PC-3 (cell line): ENCODE measurements at regions not wholly inside any gene's neighbourhood (a gene's known extent, or its start where the extent isn't known, plus 50 kb on each side); places are given as distances from the start of the nearest gene placed in this dataset.

Experiments used
- ATAC-seq: fragments of 200-7000 bp; cut with Tn5 transposase; 2 replicates; pipeline ENCODE4 v1.9.1; 2020; ENCODE audit warnings: mild to moderate bottlenecking, moderate library complexity
- BruUV-seq: library from RNA; stranded (reverse); fragments of 400-500 nt; replicated peaks from 2 replicates; lab custom pipeline; 2021; lab: Mats Ljungman, UMichigan
- CTCF ChIA-PET: fragments of 300-600 bp; sonication (Branson Sonifier 250); formaldehyde crosslinking; loops from one replicate; lab custom pipeline; 2022; ENCODE audit warnings: antibody characterized with exemption; lab: Charles Lee
- POLR2A ChIA-PET: fragments of 300-600 bp; sonication (Branson Sonifier 250); formaldehyde crosslinking; loops from one replicate; lab custom pipeline; 2022; ENCODE audit warnings: antibody characterized with exemption; ENCODE audit not compliant: unreplicated experiment; lab: Charles Lee
- DNase-seq: peaks from one replicate; pipeline ENCODE4 v3.0.0-alpha.2; 2015
- H2AFZ ChIP-seq: fragments of 300-600 bp; sonication (generic); 2 replicates; pipeline ENCODE4 v1.6.0; 2016; ENCODE audit warnings: antibody characterized with exemption, low read length
- H3F3A ChIP-seq: fragments of 300-600 bp; sonication (generic); one replicate; pipeline ENCODE4 v1.6.0; 2017; ENCODE audit warnings: antibody characterized with exemption, low read length, control low read depth, mild to moderate bottlenecking; ENCODE audit not compliant: unreplicated experiment
- H3K27ac ChIP-seq: fragments of 300-600 bp; sonication (generic); 2 replicates; pipeline ENCODE4 v1.5.1; 2016; ENCODE audit warnings: mild to moderate bottlenecking, low read length
- H3K27me3 ChIP-seq: fragments of 300-600 bp; sonication (generic); 2 replicates; pipeline ENCODE4 v1.6.1; 2016; ENCODE audit warnings: low read length, mixed read lengths
- H3K36me3 ChIP-seq: fragments of 300-600 bp; sonication (generic); 2 replicates; pipeline ENCODE4 v1.6.1; 2016; ENCODE audit warnings: low read depth, mixed run types, low read length, mixed read lengths
- H3K4me1 ChIP-seq: fragments of 300-600 bp; sonication (generic); 2 replicates; pipeline ENCODE4 v1.5.1; 2016; ENCODE audit warnings: low read length; ENCODE audit not compliant: insufficient read depth
- H3K4me2 ChIP-seq: fragments of 300-600 bp; sonication (generic); 2 replicates; pipeline ENCODE4 v1.6.0; 2016; ENCODE audit warnings: low read length
- H3K4me3 ChIP-seq: fragments of 300-600 bp; sonication (generic); 2 replicates; pipeline ENCODE4 v1.5.1; 2016; ENCODE audit warnings: mild to moderate bottlenecking, low read length, mixed read lengths
- H3K79me2 ChIP-seq: fragments of 300-600 bp; sonication (generic); 2 replicates; pipeline ENCODE4 v1.6.1; 2017; ENCODE audit warnings: low read length, mixed read lengths
- H3K9ac ChIP-seq: fragments of 300-600 bp; sonication (generic); 2 replicates; pipeline ENCODE4 v1.6.0; 2016; ENCODE audit warnings: mild to moderate bottlenecking, low read length
- H3K9me2 ChIP-seq: fragments of 300-600 bp; sonication (generic); replicated peaks from 2 replicates; pipeline ENCODE4 v1.6.1; 2016; ENCODE audit warnings: mixed run types, low read length, mixed read lengths
- H3K9me3 ChIP-seq: fragments of 300-600 bp; sonication (generic); 2 replicates; pipeline ENCODE4 v1.6.1; 2016; ENCODE audit warnings: low read length, mixed read lengths
- H4K20me1 ChIP-seq: fragments of 300-600 bp; sonication (generic); 2 replicates; pipeline ENCODE4 v1.6.1; 2016; ENCODE audit warnings: low read length, mixed read lengths
- CTCF ChIP-seq: fragments of 300-600 bp; sonication (generic); conservative IDR thresholded peaks from 2 replicates; pipeline ENCODE4 v1.5.1; 2017; ENCODE audit warnings: antibody characterized with exemption, low read depth, mild to moderate bottlenecking, low read length
- EZH2 ChIP-seq: fragments of 300-600 bp; sonication (generic); IDR thresholded peaks from one replicate; pipeline ENCODE4 v1.6.1; 2017; ENCODE audit warnings: antibody characterized with exemption, mild to moderate bottlenecking, low read length; ENCODE audit not compliant: unreplicated experiment
- EZH2phosphoT487 ChIP-seq: fragments of 300-600 bp; sonication (generic); IDR thresholded peaks from 2 replicates; pipeline ENCODE4 v1.6.1; 2018; ENCODE audit warnings: mild to moderate bottlenecking, antibody characterized with exemption, low read length, borderline replicate concordance
- intact Hi-C: fragments of 100-400 bp; cut with micrococcal nuclease; formaldehyde crosslinking; loops from 2 replicates; pipeline ENCODE4 v1.9.0; 2023

- Histone ChIP-seq H3K9ac (no peak overlapping the region), H3K27me3 (no peaks in the 10 kb centered on the region), H2AFZ (no peak overlapping the region), H3K27ac (no peak overlapping the region), H3K36me3 (no peaks in the 10 kb centered on the region), H3K4me1 (no peaks in the 10 kb centered on the region), H3K9me2 (no peaks in the 10 kb centered on the region), H4K20me1 (no peaks in the 10 kb centered on the region), H3K4me2 (no peak overlapping the region), H3F3A (no peaks in the 10 kb centered on the region), H3K9me3 (no peaks in the 10 kb centered on the region), H3K79me2 (no peaks in the 10 kb centered on the region), H3K4me3 (no peak overlapping the region)
- no peak for DNase-seq
- ChIA-PET CTCF (no interaction called here), POLR2A (no interaction called here)
- TF ChIP-seq CTCF (no peak), EZH2phosphoT487 (no peak), EZH2 (no peak)
- BruUV-seq, result no TSS peak
- ATAC-seq, result no peak
- intact Hi-C loops, result no loop called here
These were observed 311.2 kb upstream of the PIK3R1 start for GRCh38 chr5:67904366-67904765.

GRCh38 chr5:67903656-67904055 is 311.9 kb upstream of the PIK3R1 start:
- no peaks in the 10 kb centered on the region for H3K79me2 ChIP-seq
- no peaks in the 10 kb centered on the region for H3K9me3 ChIP-seq
- no peak overlapping the region for H3K4me3 ChIP-seq
- no TSS peak for BruUV-seq
- CTCF ChIA-PET, result no interaction called here
- intact Hi-C loops, result no loop called here
- H3K4me2 ChIP-seq, result no peak overlapping the region
- H3K9me2 ChIP-seq, result no peaks in the 10 kb centered on the region
- H4K20me1 ChIP-seq, result no peaks in the 10 kb centered on the region
- DNase-seq (no peak), ATAC-seq (no peak)
- no peak for TF ChIP-seq CTCF
- no peak for TF ChIP-seq EZH2phosphoT487
- TF ChIP-seq EZH2, result no peak
- H3K27me3 ChIP-seq, result no peaks in the 10 kb centered on the region
- no peak overlapping the region for H2AFZ ChIP-seq
- no peaks in the 10 kb centered on the region for H3K36me3 ChIP-seq
- no peaks in the 10 kb centered on the region for H3K4me1 ChIP-seq
- no peak overlapping the region for H3K9ac ChIP-seq
- POLR2A ChIA-PET, result no interaction called here
- H3F3A ChIP-seq, result no peaks in the 10 kb centered on the region
- H3K27ac ChIP-seq, result no peak overlapping the region

GRCh38 chr5:67903121-67903520 is 312.4 kb upstream of the PIK3R1 start:
- H3K79me2 ChIP-seq, result no peaks in the 10 kb centered on the region
- H3K4me2 ChIP-seq, result no peak overlapping the region
- no peak for TF ChIP-seq EZH2
- no peak for TF ChIP-seq CTCF
- no peak for TF ChIP-seq EZH2phosphoT487
- H3F3A ChIP-seq, result no peaks in the 10 kb centered on the region
- POLR2A ChIA-PET, result no interaction called here
- DNase-seq (no peak), ATAC-seq (no peak)
- H3K27me3 ChIP-seq, result no peaks in the 10 kb centered on the region
- H3K4me1 ChIP-seq, result no peaks in the 10 kb centered on the region
- H3K9me3 ChIP-seq, result no peaks in the 10 kb centered on the region
- H3K9ac ChIP-seq, result no peak overlapping the region
- CTCF ChIA-PET, result no interaction called here
- no peak overlapping the region for H2AFZ ChIP-seq
- intact Hi-C loops, result no loop called here
- H3K36me3 ChIP-seq, result no peaks in the 10 kb centered on the region
- H3K27ac ChIP-seq, result no peak overlapping the region
- no peaks in the 10 kb centered on the region for H4K20me1 ChIP-seq
- no peaks in the 10 kb centered on the region for H3K9me2 ChIP-seq
- H3K4me3 ChIP-seq, result no peak overlapping the region
- BruUV-seq, result no TSS peak
